WTC11 (cell line): ENCODE measurements at regions not wholly inside any gene's neighbourhood (a gene's known extent, or its start where the extent isn't known, plus 50 kb on each side); places are given as distances from the start of the nearest gene placed in this dataset.
"Not testable (repeated sequence)": the region's sequence is repeated elsewhere in the genome, so short reads cannot be mapped to it uniquely, and the experiment has no call there.

Experiments used
- ATAC-seq: fragments of 200-7000 bp; cut with Tn5 transposase; 2 replicates; pipeline ENCODE4 v1.10.0; 2021; ENCODE audit warnings: mild to moderate bottlenecking, moderate library complexity
- CTCF ChIA-PET: fragments of 300-600 bp; sonication (Branson Sonifier 250); formaldehyde crosslinking; loops from one replicate; lab custom pipeline; 2021; ENCODE audit warnings: antibody characterized with exemption; lab: Charles Lee
- POLR2A ChIA-PET: fragments of 350-600 bp; sonication (Branson Sonifier 250); formaldehyde crosslinking; loops from one replicate; lab custom pipeline; 2021; ENCODE audit warnings: antibody characterized with exemption; lab: Charles Lee
- DNase-seq: peaks from one replicate; pipeline ENCODE4 v3.0.0; 2021; ENCODE audit warnings: low spot score
- H3K27ac Mint-ChIP-seq: 2 replicates; pipeline ENCODE4 v1.8.0; 2021; ENCODE audit warnings: mixed read lengths
- H3K27me3 Mint-ChIP-seq: 2 replicates; pipeline ENCODE4 v1.8.0; 2021; ENCODE audit warnings: low read depth, mild to moderate bottlenecking, moderate library complexity, mixed read lengths
- H3K36me3 Mint-ChIP-seq: 2 replicates; pipeline ENCODE4 v1.8.0; 2021; ENCODE audit warnings: mixed read lengths
- H3K4me1 Mint-ChIP-seq: 2 replicates; pipeline ENCODE4 v1.8.0; 2022; ENCODE audit warnings: mixed read lengths
- H3K4me3 Mint-ChIP-seq: 2 replicates; pipeline ENCODE4 v1.8.0; 2021; ENCODE audit warnings: mild to moderate bottlenecking, moderate library complexity, mixed read lengths
- H3K9me3 Mint-ChIP-seq: 2 replicates; pipeline ENCODE4 v1.8.0; 2021; ENCODE audit warnings: mixed read lengths
- ZNF423 ChIP-seq: fragments of 250-450 bp; sonication (Bioruptor Pico); IDR thresholded peaks from 2 replicates; pipeline ENCODE4 v2.1.2; 2022; ENCODE audit warnings: mild to moderate bottlenecking, moderate library complexity

DNA sequence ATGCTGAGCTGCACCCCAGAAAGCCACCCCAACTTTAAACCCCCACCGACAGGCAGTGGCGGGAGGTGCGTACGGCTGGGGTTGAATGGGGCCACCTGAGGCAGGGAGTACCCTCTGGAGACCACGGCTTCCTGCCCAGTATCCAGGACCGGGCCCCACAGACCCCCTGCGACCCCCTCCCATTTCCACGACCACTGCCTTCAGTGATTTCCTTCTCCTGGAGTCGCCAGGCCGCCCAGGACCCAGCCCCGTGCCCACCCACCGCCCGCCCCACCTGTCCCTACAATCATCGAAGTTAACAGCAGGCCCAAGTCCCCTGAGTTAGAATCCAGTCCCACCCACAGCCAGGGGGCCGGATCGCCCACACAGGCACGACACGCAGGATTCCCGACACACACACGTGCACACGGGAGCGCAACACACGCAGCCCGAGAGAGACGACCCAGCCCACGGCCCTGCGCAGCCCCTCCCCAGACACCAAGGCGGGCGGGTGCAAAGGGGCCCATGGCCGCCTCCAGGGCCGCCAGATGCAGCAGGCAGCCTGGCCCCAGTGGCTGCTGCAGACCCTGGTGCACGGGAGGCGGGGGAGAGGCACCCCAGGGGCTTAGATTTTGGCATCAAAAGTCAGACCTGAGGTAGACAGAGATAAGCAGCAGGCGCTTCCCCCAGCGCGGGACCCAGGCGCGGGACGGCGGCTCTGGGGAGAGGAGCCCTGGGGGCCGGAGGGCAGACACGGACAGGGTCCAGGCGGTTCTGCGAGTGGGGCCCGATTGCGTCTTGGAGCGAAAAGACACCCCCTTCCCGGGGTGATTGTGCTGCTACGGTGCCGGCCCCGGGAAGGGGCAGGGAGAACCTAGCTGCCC is 104.8 kb downstream of the SPATA31A6 start:
- ATAC-seq, H3K4me1 Mint-ChIP-seq, H3K27ac Mint-ChIP-seq, H3K4me3 Mint-ChIP-seq, POLR2A ChIA-PET, H3K9me3 Mint-ChIP-seq, CTCF ChIA-PET, DNase-seq, H3K27me3 Mint-ChIP-seq, H3K36me3 Mint-ChIP-seq: not testable (repeated sequence)

GRCh38 chr9:42288865-42289229 is 105.4 kb downstream of the SPATA31A6 start:
- CTCF ChIA-PET, H3K27ac Mint-ChIP-seq: not testable (repeated sequence)

GRCh38 chr9:42300124-42300523 is 116.7 kb downstream of the SPATA31A6 start:
- POLR2A ChIA-PET = not testable (repeated sequence)

More at GRCh38 chr9:42288865-42289229, 105.4 kb downstream of the SPATA31A6 start:
- H3K27me3 Mint-ChIP-seq, POLR2A ChIA-PET, H3K36me3 Mint-ChIP-seq, H3K4me3 Mint-ChIP-seq, H3K9me3 Mint-ChIP-seq, H3K4me1 Mint-ChIP-seq, DNase-seq: not testable (repeated sequence)
- ATAC-seq = peak; percentile 39; the same call in 1 of the 2 replicates

GRCh38 chr9:42306625-42307024 is 123.2 kb downstream of the SPATA31A6 start:
- CTCF ChIA-PET, H3K27me3 Mint-ChIP-seq, POLR2A ChIA-PET, H3K36me3 Mint-ChIP-seq, H3K9me3 Mint-ChIP-seq: not testable (repeated sequence)
- ATAC-seq (peak; percentile 90), DNase-seq (peak; percentile 31)
- Mint-ChIP-seq H3K4me3 (peak overlapping the region; percentile 48), H3K27ac (peak overlapping the region; percentile 94), H3K4me1 (peaks cover 11% of the 10 kb centered on the region)

More at GRCh38 chr9:42300124-42300523, 116.7 kb downstream of the SPATA31A6 start:
- CTCF ChIA-PET, DNase-seq, H3K4me1 Mint-ChIP-seq, H3K4me3 Mint-ChIP-seq, H3K27me3 Mint-ChIP-seq, H3K27ac Mint-ChIP-seq, H3K36me3 Mint-ChIP-seq, H3K9me3 Mint-ChIP-seq, ATAC-seq: not testable (repeated sequence)

GRCh38 chr9:42307449-42307848 is 124.0 kb downstream of the SPATA31A6 start:
- DNase-seq, H3K36me3 Mint-ChIP-seq, H3K9me3 Mint-ChIP-seq, CTCF ChIA-PET, H3K4me3 Mint-ChIP-seq, H3K27me3 Mint-ChIP-seq, H3K27ac Mint-ChIP-seq, POLR2A ChIA-PET: not testable (repeated sequence)
- peaks cover 11% of the 10 kb centered on the region for H3K4me1 Mint-ChIP-seq
- peak; percentile 82 for ATAC-seq

DNA sequence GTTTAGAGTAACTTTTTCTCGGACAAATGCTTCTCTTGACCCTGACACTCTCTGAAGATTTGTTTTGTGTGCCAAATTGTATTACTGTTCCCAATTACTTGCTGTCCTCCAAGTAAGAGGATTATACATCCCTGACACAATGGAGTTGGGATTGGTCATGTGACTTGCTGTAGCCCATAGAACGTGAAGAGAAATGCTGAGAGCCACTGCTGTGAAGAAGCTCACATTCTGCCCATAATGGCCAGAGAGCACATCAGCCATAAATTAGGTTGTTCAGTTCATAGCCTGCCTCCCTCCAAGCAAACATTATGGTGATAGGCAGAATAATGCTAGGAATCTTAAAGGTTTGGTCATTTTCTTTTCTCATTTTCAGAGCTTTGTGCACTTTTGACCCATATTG is 127.5 kb downstream of the SPATA31A6 start:
- H3K27me3 Mint-ChIP-seq, POLR2A ChIA-PET, H3K4me1 Mint-ChIP-seq, H3K27ac Mint-ChIP-seq, H3K9me3 Mint-ChIP-seq, CTCF ChIA-PET, DNase-seq, H3K36me3 Mint-ChIP-seq, ATAC-seq, H3K4me3 Mint-ChIP-seq: not testable (repeated sequence)

- POLR2A ChIA-PET, H3K36me3 Mint-ChIP-seq, ATAC-seq, H3K27me3 Mint-ChIP-seq, H3K27ac Mint-ChIP-seq, H3K4me1 Mint-ChIP-seq, DNase-seq, H3K4me3 Mint-ChIP-seq, CTCF ChIA-PET, H3K9me3 Mint-ChIP-seq: not testable (repeated sequence)
Observed at GRCh38 chr9:42316026-42316425, 132.6 kb downstream of the SPATA31A6 start.

- ATAC-seq = peak; percentile 63
- DNase-seq, POLR2A ChIA-PET, CTCF ChIA-PET, H3K9me3 Mint-ChIP-seq, H3K27ac Mint-ChIP-seq, H3K4me1 Mint-ChIP-seq, H3K27me3 Mint-ChIP-seq, H3K36me3 Mint-ChIP-seq, H3K4me3 Mint-ChIP-seq: not testable (repeated sequence)
Observed at GRCh38 chr9:42317677-42318076, 134.2 kb downstream of the SPATA31A6 start.

DNA sequence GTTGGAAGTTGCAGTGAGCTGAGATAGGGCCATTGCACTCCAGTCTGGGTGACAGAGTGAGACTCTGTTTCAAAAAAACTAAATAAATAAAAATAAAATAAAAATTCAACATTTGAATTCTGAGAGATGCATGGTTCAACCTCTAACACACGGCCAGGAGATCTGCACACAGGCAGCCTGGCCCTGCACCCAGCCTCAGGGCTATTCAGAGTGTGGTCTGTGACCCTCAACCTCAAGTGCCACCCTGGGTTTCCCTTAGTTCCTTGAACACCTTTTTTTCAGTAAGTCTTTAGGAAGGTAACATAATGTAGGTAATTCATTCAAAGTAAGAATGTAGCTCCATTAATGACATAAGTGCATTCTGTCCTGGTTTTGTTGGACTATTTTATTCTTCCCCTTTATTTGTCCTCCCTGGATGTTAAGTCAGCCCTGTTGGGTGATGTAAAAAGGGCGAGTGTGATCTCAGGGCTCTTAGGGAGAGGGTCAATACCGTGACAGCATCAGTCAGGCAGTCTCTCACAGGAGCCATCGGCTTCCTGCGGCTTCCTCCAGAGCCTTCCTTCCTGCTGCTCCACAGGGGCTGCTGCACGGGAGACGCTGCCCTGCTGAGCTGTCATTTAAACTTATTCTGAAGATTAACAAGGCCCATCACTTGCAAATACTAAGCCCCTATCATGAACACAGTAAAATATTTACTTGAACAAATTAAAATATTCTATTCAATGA is 139.8 kb downstream of the SPATA31A6 start:
- peak; percentile 77 for ATAC-seq
- peak overlapping the region; percentile 60; the same call in 1 of the 2 replicates for H3K27ac Mint-ChIP-seq
- H3K9me3 Mint-ChIP-seq, POLR2A ChIA-PET, CTCF ChIA-PET, H3K27me3 Mint-ChIP-seq, H3K36me3 Mint-ChIP-seq, H3K4me3 Mint-ChIP-seq: not testable (repeated sequence)
- DNase-seq = peak; percentile 35
- TF ChIP-seq ZNF423 (CRISPR knock-in tag) = peak; percentile 94
- H3K4me1 Mint-ChIP-seq = peaks cover 34% of the 10 kb centered on the region

DNA sequence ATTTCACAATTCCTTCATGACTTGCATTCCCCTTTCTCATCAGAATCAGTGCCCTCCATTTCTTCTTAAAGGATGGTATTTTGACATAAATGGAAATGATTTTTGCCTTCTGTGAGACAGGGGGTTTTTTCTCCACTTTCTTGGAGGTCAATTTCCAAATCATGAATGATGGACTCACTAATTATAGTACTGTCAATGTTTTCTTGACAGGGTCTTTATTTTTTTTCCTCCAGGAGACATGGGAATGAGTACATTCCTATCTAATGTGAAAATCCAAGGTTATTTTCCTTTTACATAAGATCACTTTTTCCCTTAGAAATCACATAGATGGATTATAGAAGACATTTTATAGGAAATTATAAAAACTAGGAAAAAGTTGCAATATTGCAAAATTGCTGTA is 141.7 kb downstream of the SPATA31A6 start:
- H3K27me3 Mint-ChIP-seq, ATAC-seq, CTCF ChIA-PET, DNase-seq, POLR2A ChIA-PET, H3K27ac Mint-ChIP-seq, H3K9me3 Mint-ChIP-seq, H3K4me3 Mint-ChIP-seq, H3K36me3 Mint-ChIP-seq: not testable (repeated sequence)
- peaks cover 40% of the 10 kb centered on the region for H3K4me1 Mint-ChIP-seq

DNA sequence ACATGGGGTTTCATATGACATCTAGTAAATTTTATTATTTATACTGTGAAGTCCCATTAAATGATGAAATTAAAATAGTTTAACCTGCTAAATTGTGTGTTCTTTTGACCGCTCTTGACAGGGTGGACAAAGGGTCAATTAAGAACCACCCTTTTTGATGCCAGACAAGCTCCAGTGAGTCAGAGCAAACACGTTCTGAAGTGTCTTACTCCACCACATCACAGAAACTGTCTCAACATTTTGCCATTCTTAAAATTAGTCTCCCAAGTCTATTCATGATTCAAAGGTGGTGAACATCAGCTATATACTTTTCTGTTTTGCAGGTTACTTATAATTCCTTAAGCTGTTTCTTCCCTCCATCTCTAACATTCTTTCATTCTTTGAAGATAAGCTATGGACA is 142.1 kb downstream of the SPATA31A6 start:
- ATAC-seq, H3K4me3 Mint-ChIP-seq: not testable (repeated sequence)

DNA sequence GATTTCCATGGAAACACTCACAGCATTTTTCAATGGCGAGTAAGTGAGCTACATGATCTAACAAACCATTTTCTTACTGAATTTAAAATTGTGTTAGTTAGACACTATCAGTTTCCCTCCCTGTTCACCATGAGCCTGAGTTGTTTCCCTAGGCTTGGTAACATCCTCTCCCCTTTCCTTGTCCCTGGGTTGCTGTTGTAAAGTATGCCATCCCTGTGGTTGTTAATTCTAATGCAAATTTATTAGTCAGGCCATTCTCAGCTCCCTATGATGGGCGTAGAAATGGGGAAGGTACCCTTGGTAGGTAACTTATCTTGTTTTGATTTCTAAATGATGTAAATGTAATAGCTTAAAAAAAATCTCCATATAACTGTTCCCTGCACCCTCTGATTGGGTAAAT is 143.0 kb downstream of the SPATA31A6 start:
- H3K27me3 Mint-ChIP-seq, H3K36me3 Mint-ChIP-seq, DNase-seq, H3K9me3 Mint-ChIP-seq, H3K4me3 Mint-ChIP-seq, CTCF ChIA-PET, POLR2A ChIA-PET: not testable (repeated sequence)
- Mint-ChIP-seq H3K27ac (peak overlapping the region; percentile 54; the same call in 1 of the 2 replicates), H3K4me1 (peaks cover 45% of the 10 kb centered on the region)
- ATAC-seq = peak; percentile 86

More for the DNA sequence above, 142.1 kb downstream of the SPATA31A6 start:
- H3K36me3 Mint-ChIP-seq, CTCF ChIA-PET, POLR2A ChIA-PET, H3K9me3 Mint-ChIP-seq, H3K27ac Mint-ChIP-seq, H3K27me3 Mint-ChIP-seq, DNase-seq: not testable (repeated sequence)
- H3K4me1 Mint-ChIP-seq = peaks cover 44% of the 10 kb centered on the region
